OCI-LY7 (cell line): ENCODE measurements at regions not wholly inside any gene's neighbourhood (a gene's known extent, or its start where the extent isn't known, plus 50 kb on each side); places are given as distances from the start of the nearest gene placed in this dataset.

Experiments used
- BruUV-seq: library from RNA; stranded (reverse); fragments of 400-500 nt; replicated peaks from 2 replicates; lab custom pipeline; 2021; lab: Mats Ljungman, UMichigan
- CTCF ChIA-PET: fragments of 300-600 bp; sonication (Branson Sonifier 250); formaldehyde crosslinking; loops from one replicate; lab custom pipeline; 2022; ENCODE audit warnings: antibody characterized with exemption; ENCODE audit not compliant: unreplicated experiment; lab: Charles Lee
- POLR2A ChIA-PET: fragments of 300-600 bp; sonication (Branson Sonifier 250); formaldehyde crosslinking; loops from one replicate; lab custom pipeline; 2022; ENCODE audit warnings: antibody characterized with exemption; lab: Charles Lee
- DNase-seq: peaks from one replicate; pipeline ENCODE4 v3.0.0-alpha.2; 2015; ENCODE audit warnings: low spot score
- H2AFZ ChIP-seq: fragments of 200-600 bp; sonication (generic), shearing (Covaris generic); 2 replicates; pipeline ENCODE4 v1.6.1; 2014; ENCODE audit warnings: mild to moderate bottlenecking, antibody characterized with exemption, low read length, moderate library complexity
- H3K27ac ChIP-seq: fragments of 200-600 bp; sonication (generic); 2 replicates; pipeline ENCODE4 v1.5.1; 2014; ENCODE audit warnings: mixed run types, low read depth, mild to moderate bottlenecking, moderate library complexity, low read length, inconsistent platforms; ENCODE audit not compliant: poor library complexity, severe bottlenecking
- H3K36me3 ChIP-seq: fragments of 200-600 bp; sonication (generic); 2 replicates; pipeline ENCODE4 v1.6.1; 2014; ENCODE audit warnings: mild to moderate bottlenecking, antibody characterized with exemption, low read length, moderate library complexity, mixed read lengths; ENCODE audit not compliant: insufficient read depth
- H3K4me1 ChIP-seq: fragments of 200-600 bp; sonication (generic); 2 replicates; pipeline ENCODE4 v1.5.1; 2014; ENCODE audit warnings: mild to moderate bottlenecking, low read length; ENCODE audit not compliant: insufficient read depth, poor library complexity, severe bottlenecking
- H3K4me2 ChIP-seq: fragments of 200-600 bp; sonication (generic); 2 replicates; pipeline ENCODE4 v1.6.1; 2014; ENCODE audit warnings: mild to moderate bottlenecking, low read length
- H3K4me3 ChIP-seq: fragments of 200-600 bp; sonication (generic); 2 replicates; pipeline ENCODE4 v1.5.1; 2014; ENCODE audit warnings: mild to moderate bottlenecking, low read depth, low read length; ENCODE audit not compliant: poor library complexity, severe bottlenecking
- H3K79me2 ChIP-seq: fragments of 200-600 bp; sonication (generic); 2 replicates; pipeline ENCODE4 v1.6.1; 2016; ENCODE audit warnings: low read depth, mild to moderate bottlenecking, low read length, moderate library complexity, mixed read lengths; ENCODE audit not compliant: insufficient read depth
- H3K9me2 ChIP-seq: fragments of 200-600 bp; sonication (generic); 2 replicates; pipeline ENCODE4 v1.6.1; 2016; ENCODE audit warnings: mild to moderate bottlenecking, low read length, mixed read lengths; ENCODE audit not compliant: insufficient read depth
- H3K9me3 ChIP-seq: fragments of 200-600 bp; sonication (generic); 2 replicates; pipeline ENCODE4 v1.6.1; 2014; ENCODE audit warnings: mild to moderate bottlenecking, mixed run types, low read length, mixed read lengths
- H4K20me1 ChIP-seq: fragments of 200-600 bp; sonication (generic); 2 replicates; pipeline ENCODE4 v1.6.1; 2014; ENCODE audit warnings: mild to moderate bottlenecking, antibody characterized with exemption, low read length, moderate library complexity, mixed read lengths; ENCODE audit not compliant: insufficient read depth
- CTCF ChIP-seq: fragments of 200-600 bp; sonication (generic); conservative IDR thresholded peaks from 2 replicates; pipeline ENCODE4 v1.5.1; 2014; ENCODE audit warnings: mild to moderate bottlenecking, antibody characterized with exemption, low read length, moderate library complexity, mixed read lengths
- EZH2phosphoT487 ChIP-seq: fragments of 200-600 bp; sonication (generic); IDR thresholded peaks from 2 replicates; pipeline ENCODE4 v1.6.1; 2018; ENCODE audit warnings: low read depth, borderline replicate concordance, mild to moderate bottlenecking, mixed run types, antibody characterized with exemption, low read length, moderate library complexity, mixed read lengths
- intact Hi-C: fragments of 100-400 bp; cut with micrococcal nuclease; formaldehyde crosslinking; loops from one replicate; pipeline ENCODE4 v1.10.0; 2022; ENCODE audit not compliant: unreplicated experiment

GRCh38 chr6:139551376-139551775 lies 176.9 kb upstream of the CITED2 start:
- Histone ChIP-seq H3K4me1 (no peaks in the 10 kb centered on the region), H4K20me1 (no peaks in the 10 kb centered on the region), H3K4me2 (no peak overlapping the region), H3K36me3 (no peaks in the 10 kb centered on the region), H3K9me2 (no peaks in the 10 kb centered on the region), H3K4me3 (no peak overlapping the region), H3K9me3 (no peaks in the 10 kb centered on the region), H2AFZ (no peak overlapping the region), H3K79me2 (no peaks in the 10 kb centered on the region), H3K27ac (no peak overlapping the region)
- ChIA-PET CTCF (no interaction called here), POLR2A (interaction anchor here (0.8 kb wide), 1 partner anchor 36 kb away, joined by 3 read pairs; no protein-coding TSS in a partner anchor)
- intact Hi-C loops: no loop called here
- BruUV-seq: no TSS peak
- no peak for TF ChIP-seq CTCF
- TF ChIP-seq EZH2phosphoT487: no peak
- DNase-seq: no peak

- Histone ChIP-seq H3K4me3 (no peak overlapping the region), H3K27ac (no peak overlapping the region), H3K9me2 (no peaks in the 10 kb centered on the region), H3K4me1 (no peaks in the 10 kb centered on the region), H3K9me3 (no peaks in the 10 kb centered on the region), H3K4me2 (no peak overlapping the region), H2AFZ (no peak overlapping the region), H3K36me3 (no peaks in the 10 kb centered on the region), H4K20me1 (no peaks in the 10 kb centered on the region), H3K79me2 (no peaks in the 10 kb centered on the region)
- CTCF ChIA-PET: no interaction called here
- POLR2A ChIA-PET: interaction anchor here (0.7 kb wide), 1 partner anchor 305 kb away, joined by 7 read pairs; no protein-coding TSS in a partner anchor
- DNase-seq: no peak
- BruUV-seq: no TSS peak
- intact Hi-C loops: no loop called here
- no peak for TF ChIP-seq CTCF
- TF ChIP-seq EZH2phosphoT487: no peak
Observed at GRCh38 chr6:139550361-139550760, 175.9 kb upstream of the CITED2 start.

DNA sequence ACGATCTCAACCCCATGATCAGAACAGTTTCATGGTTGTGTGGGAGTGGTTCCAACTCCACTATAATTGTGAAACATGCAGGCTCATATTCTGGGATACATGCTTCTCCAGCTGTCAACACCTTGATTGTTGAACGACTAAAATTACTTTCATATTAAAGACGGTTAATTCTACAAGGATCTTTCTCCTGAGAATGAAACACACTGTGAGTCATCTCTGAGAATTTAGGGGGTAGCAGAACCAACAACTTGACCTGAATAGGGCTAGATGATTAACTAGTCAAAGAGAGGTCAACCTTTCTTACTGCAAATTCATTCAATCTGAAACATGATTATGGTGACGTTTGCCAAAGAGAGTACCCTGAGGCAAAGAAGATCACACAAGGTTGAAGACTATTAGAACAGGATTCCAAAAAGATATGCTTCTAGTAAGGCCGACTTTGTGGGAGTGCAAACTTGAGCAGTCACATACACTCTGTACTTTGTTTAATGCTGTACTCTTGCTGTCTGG lies 175.2 kb upstream of the CITED2 start:
- no peaks in the 10 kb centered on the region for H4K20me1 ChIP-seq
- intact Hi-C loops: no loop called here
- H3K79me2 ChIP-seq: no peaks in the 10 kb centered on the region
- TF ChIP-seq CTCF (no peak), EZH2phosphoT487 (no peak)
- H3K27ac ChIP-seq: no peak overlapping the region
- no peak overlapping the region for H3K4me2 ChIP-seq
- no peaks in the 10 kb centered on the region for H3K4me1 ChIP-seq
- no peak overlapping the region for H2AFZ ChIP-seq
- DNase-seq: no peak
- CTCF ChIA-PET: no interaction called here
- no TSS peak for BruUV-seq
- POLR2A ChIA-PET: interaction anchor here (0.7 kb wide), 1 partner anchor 306 kb away, joined by 7 read pairs; no protein-coding TSS in a partner anchor
- no peaks in the 10 kb centered on the region for H3K9me2 ChIP-seq
- no peaks in the 10 kb centered on the region for H3K9me3 ChIP-seq
- no peak overlapping the region for H3K4me3 ChIP-seq
- H3K36me3 ChIP-seq: no peaks in the 10 kb centered on the region
